SU-DHL-6 (cell line): ENCODE measurements at regions not wholly inside any gene's neighbourhood (a gene's known extent, or its start where the extent isn't known, plus 50 kb on each side); places are given as distances from the start of the nearest gene placed in this dataset.

ENCODE experiments used
- CTCF ChIP-seq: fragments of 200-600 bp; sonication (generic); IDR thresholded peaks from one replicate; pipeline ENCODE4 v1.5.1; 2017; ENCODE audit warnings: antibody characterized with exemption, mild to moderate bottlenecking, low read length, moderate library complexity; ENCODE audit not compliant: insufficient read depth, poor library complexity, severe bottlenecking
- EZH2phosphoT487 ChIP-seq: fragments of 200-600 bp; sonication (generic), shearing (Covaris generic); conservative IDR thresholded peaks from 2 replicates; pipeline ENCODE4 v1.6.1; 2018; ENCODE audit warnings: mild to moderate bottlenecking, antibody characterized with exemption, low read length, moderate library complexity, mixed read lengths

- TF ChIP-seq CTCF (no peak), EZH2phosphoT487 (no peak)
Observed at GRCh38 chr6:153735761-153736160, 303.3 kb upstream of the OPRM1 start.
